C4-2B (cell line): ENCODE measurements at regions not wholly inside any gene's neighbourhood (a gene's known extent, or its start where the extent isn't known, plus 50 kb on each side); places are given as distances from the start of the nearest gene placed in this dataset.

Source experiments
- ZFX ChIP-seq: fragments of 450-650 bp; IDR thresholded peaks from 2 replicates; pipeline ENCODE4 v1.6.1; 2017
- TF ChIP-seq, protein P1 (sequence below): fragments of 450-650 bp; conservative IDR thresholded peaks from 2 replicates; pipeline ENCODE4 v1.5.1; 2017; ENCODE audit warnings: mild to moderate bottlenecking

DNA sequence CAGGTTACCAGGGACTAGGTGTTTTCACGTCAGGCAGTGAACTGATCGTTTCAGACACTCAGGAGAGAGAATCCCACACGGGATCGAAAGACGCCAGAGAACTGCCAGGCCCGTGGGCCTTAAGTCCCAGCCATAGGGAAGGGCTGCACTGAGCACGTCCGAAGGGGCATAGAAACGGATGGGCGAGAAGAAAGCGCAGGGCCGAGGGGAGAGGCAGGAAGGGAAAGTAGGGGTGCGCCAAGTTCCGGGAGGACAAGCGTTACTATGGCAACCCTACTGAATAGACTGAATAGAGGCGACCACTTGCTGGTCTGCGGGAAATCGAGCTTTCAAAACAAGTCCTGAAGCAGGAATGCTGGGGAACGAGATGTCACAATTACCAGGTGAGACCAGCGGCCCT, 421.3 kb upstream of the NUPR2 start:
- TF ChIP-seq, protein P1, sequence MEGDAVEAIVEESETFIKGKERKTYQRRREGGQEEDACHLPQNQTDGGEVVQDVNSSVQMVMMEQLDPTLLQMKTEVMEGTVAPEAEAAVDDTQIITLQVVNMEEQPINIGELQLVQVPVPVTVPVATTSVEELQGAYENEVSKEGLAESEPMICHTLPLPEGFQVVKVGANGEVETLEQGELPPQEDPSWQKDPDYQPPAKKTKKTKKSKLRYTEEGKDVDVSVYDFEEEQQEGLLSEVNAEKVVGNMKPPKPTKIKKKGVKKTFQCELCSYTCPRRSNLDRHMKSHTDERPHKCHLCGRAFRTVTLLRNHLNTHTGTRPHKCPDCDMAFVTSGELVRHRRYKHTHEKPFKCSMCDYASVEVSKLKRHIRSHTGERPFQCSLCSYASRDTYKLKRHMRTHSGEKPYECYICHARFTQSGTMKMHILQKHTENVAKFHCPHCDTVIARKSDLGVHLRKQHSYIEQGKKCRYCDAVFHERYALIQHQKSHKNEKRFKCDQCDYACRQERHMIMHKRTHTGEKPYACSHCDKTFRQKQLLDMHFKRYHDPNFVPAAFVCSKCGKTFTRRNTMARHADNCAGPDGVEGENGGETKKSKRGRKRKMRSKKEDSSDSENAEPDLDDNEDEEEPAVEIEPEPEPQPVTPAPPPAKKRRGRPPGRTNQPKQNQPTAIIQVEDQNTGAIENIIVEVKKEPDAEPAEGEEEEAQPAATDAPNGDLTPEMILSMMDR, result no peak
- TF ChIP-seq ZFX, result no peak
